ENCODE measurements at regions not wholly inside any gene's neighbourhood (a gene's known extent, or its start where the extent isn't known, plus 50 kb on each side); places are given as distances from the start of the nearest gene placed in this dataset.

GRCh38 chr10:43846968-43847367 lies 198.3 kb upstream of the ZNF32 start:
- no peak for TF ChIP-seq CTCF (IDR thresholded peaks at IDR 0.05; ENCODE audit: low read depth, low read length)
- DNase-seq (ENCODE audit: extremely low read depth, low read depth) = no peak

GRCh38 chr10:43846187-43846680 lies 197.6 kb upstream of the ZNF32 start:
- no peak for DNase-seq (ENCODE audit: extremely low read depth, low read depth)
- TF ChIP-seq CTCF (IDR thresholded peaks at IDR 0.05; ENCODE audit: low read depth, low read length) = peak; percentile 13

GRCh38 chr10:43845121-43845520 lies 196.4 kb upstream of the ZNF32 start:
- no peak for TF ChIP-seq CTCF (IDR thresholded peaks at IDR 0.05; ENCODE audit: low read depth, low read length)

GRCh38 chr10:43844221-43844620 lies 195.5 kb upstream of the ZNF32 start:
- no peak for TF ChIP-seq CTCF (IDR thresholded peaks at IDR 0.05; ENCODE audit: low read depth, low read length)
- no peak for DNase-seq (ENCODE audit: extremely low read depth, low read depth)

More at GRCh38 chr10:43845121-43845520, 196.4 kb upstream of the ZNF32 start:
- no peak for DNase-seq (ENCODE audit: extremely low read depth, low read depth)

GRCh38 chr10:43843321-43844101 lies 194.8 kb upstream of the ZNF32 start:
- no peak for TF ChIP-seq CTCF (IDR thresholded peaks at IDR 0.05; ENCODE audit: low read depth, low read length)
- peak; percentile 88 for DNase-seq (ENCODE audit: extremely low read depth, low read depth)

GRCh38 chr10:43842496-43842895 lies 193.8 kb upstream of the ZNF32 start:
- TF ChIP-seq CTCF (IDR thresholded peaks at IDR 0.05; ENCODE audit: low read depth, low read length) = no peak
- no peak for DNase-seq (ENCODE audit: extremely low read depth, low read depth)

- no peak for DNase-seq (ENCODE audit: extremely low read depth, low read depth)
- no peak for TF ChIP-seq CTCF (IDR thresholded peaks at IDR 0.05; ENCODE audit: low read depth, low read length)
These were observed 193.4 kb upstream of the ZNF32 start for GRCh38 chr10:43842072-43842471.
